ENCODE measurements at regions not wholly inside any gene's neighbourhood (a gene's known extent, or its start where the extent isn't known, plus 50 kb on each side); places are given as distances from the start of the nearest gene placed in this dataset.

DNA sequence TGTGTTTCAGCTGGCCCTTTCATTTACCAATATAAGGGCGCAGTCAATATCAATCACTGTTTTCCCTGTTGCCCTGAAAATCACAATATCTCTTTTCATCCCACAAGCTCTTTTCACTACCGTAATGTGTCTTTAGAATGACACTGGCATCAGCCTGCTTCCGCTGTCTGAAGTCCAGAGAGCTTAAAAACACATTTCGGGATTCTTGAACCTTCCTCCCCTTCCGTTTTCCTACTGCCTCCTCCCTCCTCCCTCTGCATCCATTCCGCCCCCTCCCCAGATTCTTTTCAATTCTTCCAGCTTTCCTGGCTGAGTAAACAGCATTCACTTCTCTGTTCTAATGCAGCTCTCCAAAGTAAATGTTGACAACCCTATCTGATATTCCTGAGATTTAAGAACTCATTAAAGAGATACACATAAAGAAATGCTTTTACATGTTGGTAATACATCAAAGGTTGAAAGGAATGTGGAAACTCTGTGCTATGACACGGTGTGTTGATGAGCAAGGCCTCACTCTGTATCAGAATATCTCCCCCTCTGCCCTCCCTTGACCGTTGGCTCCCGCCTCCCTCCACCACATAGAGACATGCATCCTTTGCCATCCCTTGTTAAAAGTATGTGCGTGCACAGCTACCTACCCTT, 83.5 kb upstream of the SPRY1 start:
- Histone ChIP-seq H4K20me1 (ENCODE audit: insufficient read depth) (no peaks in the 10 kb centered on the region), H2AFZ (ENCODE audit: low read depth) (no peak overlapping the region), H3K9me2 (no peaks in the 10 kb centered on the region), H3K4me2 (no peak overlapping the region), H3K4me3 (ENCODE audit: low read depth in 2 of 2, low read length in 1 of 2) (no peak overlapping the region), H3F3A (replicated peaks; ENCODE audit: insufficient read depth) (no peaks in the 10 kb centered on the region), H3K4me1 (ENCODE audit: control insufficient read depth in 1 of 2, insufficient read depth in 2 of 2, low read depth in 1 of 2, low read length in 1 of 2) (no peaks in the 10 kb centered on the region), H3K27me3 (ENCODE audit: insufficient read depth) (no peaks in the 10 kb centered on the region), H3K27ac (ENCODE audit: low read depth in 2 of 2, low read length in 1 of 2) (no peak overlapping the region), H3K79me2 (ENCODE audit: insufficient read depth) (no peaks in the 10 kb centered on the region), H3K9ac (no peak overlapping the region), H3K36me3 (replicated peaks in 1 of 2; ENCODE audit: control insufficient read depth in 1 of 2, insufficient read depth in 2 of 2, low read length in 1 of 2) (peaks cover 0 to 15% of the 10 kb centered on the region in 2 experiments), H3K9me3 (no peaks in the 10 kb centered on the region)
- 95% methylated on average over 10 of the region's 10 CpGs for WGBS (ENCODE audit: low lambda C conversion rate)
- ChIA-PET CTCF (no interaction called here), POLR2A (no interaction called here)
- TF ChIP-seq RFX5 (IDR thresholded peaks at IDR 0.05; ENCODE audit: low read length) (no peak), MEF2A (IDR thresholded peaks at IDR 0.05; ENCODE audit: borderline replicate concordance, low read depth) (no peak), TCF12 (IDR thresholded peaks at IDR 0.05) (no peak), RXRA (IDR thresholded peaks at IDR 0.05; ENCODE audit: borderline replicate concordance, low read depth) (no peak), FOXM1 (IDR thresholded peaks at IDR 0.05; ENCODE audit: low read depth) (no peak), FOXJ3 (CRISPR knock-in tag; IDR thresholded peaks at IDR 0.05) (no peak), RCOR1 (IDR thresholded peaks at IDR 0.05; ENCODE audit: low read length) (no peak), MXI1 (IDR thresholded peaks at IDR 0.05; ENCODE audit: low read depth, low read length) (no peak), TAF1 (IDR thresholded peaks at IDR 0.05; ENCODE audit: borderline replicate concordance, low read depth, low read length) (no peak), POLR2AphosphoS5 (IDR thresholded peaks at IDR 0.05; ENCODE audit: low read depth, low read length) (no peak), EP300 (IDR thresholded peaks at IDR 0.05; ENCODE audit: borderline replicate concordance in 1 of 2, low read depth in 1 of 2, low read length in 1 of 2) (no peak), SMC3 (IDR thresholded peaks at IDR 0.05; ENCODE audit: low read depth, low read length) (no peak), GABPA (IDR thresholded peaks at IDR 0.05; ENCODE audit: low read depth) (no peak)
- TF ChIP-seq, protein P1, sequence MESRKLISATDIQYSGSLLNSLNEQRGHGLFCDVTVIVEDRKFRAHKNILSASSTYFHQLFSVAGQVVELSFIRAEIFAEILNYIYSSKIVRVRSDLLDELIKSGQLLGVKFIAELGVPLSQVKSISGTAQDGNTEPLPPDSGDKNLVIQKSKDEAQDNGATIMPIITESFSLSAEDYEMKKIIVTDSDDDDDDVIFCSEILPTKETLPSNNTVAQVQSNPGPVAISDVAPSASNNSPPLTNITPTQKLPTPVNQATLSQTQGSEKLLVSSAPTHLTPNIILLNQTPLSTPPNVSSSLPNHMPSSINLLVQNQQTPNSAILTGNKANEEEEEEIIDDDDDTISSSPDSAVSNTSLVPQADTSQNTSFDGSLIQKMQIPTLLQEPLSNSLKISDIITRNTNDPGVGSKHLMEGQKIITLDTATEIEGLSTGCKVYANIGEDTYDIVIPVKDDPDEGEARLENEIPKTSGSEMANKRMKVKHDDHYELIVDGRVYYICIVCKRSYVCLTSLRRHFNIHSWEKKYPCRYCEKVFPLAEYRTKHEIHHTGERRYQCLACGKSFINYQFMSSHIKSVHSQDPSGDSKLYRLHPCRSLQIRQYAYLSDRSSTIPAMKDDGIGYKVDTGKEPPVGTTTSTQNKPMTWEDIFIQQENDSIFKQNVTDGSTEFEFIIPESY (IDR thresholded peaks at IDR 0.05; ENCODE audit: borderline replicate concordance, low read depth) = no peak
- TF ChIP-seq, protein P2, sequence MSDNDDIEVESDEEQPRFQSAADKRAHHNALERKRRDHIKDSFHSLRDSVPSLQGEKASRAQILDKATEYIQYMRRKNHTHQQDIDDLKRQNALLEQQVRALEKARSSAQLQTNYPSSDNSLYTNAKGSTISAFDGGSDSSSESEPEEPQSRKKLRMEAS (IDR thresholded peaks at IDR 0.05; ENCODE audit: low read depth) = no peak
- TF ChIP-seq, protein P3, sequence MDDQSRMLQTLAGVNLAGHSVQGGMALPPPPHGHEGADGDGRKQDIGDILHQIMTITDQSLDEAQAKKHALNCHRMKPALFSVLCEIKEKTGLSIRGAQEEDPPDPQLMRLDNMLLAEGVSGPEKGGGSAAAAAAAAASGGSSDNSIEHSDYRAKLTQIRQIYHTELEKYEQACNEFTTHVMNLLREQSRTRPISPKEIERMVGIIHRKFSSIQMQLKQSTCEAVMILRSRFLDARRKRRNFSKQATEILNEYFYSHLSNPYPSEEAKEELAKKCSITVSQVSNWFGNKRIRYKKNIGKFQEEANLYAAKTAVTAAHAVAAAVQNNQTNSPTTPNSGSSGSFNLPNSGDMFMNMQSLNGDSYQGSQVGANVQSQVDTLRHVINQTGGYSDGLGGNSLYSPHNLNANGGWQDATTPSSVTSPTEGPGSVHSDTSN (IDR thresholded peaks at IDR 0.05) = no peak
- TF ChIP-seq, protein P4, sequence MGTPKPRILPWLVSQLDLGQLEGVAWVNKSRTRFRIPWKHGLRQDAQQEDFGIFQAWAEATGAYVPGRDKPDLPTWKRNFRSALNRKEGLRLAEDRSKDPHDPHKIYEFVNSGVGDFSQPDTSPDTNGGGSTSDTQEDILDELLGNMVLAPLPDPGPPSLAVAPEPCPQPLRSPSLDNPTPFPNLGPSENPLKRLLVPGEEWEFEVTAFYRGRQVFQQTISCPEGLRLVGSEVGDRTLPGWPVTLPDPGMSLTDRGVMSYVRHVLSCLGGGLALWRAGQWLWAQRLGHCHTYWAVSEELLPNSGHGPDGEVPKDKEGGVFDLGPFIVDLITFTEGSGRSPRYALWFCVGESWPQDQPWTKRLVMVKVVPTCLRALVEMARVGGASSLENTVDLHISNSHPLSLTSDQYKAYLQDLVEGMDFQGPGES (IDR thresholded peaks at IDR 0.05; ENCODE audit: low read depth, low read length) = no peak
- TF ChIP-seq, protein P5, sequence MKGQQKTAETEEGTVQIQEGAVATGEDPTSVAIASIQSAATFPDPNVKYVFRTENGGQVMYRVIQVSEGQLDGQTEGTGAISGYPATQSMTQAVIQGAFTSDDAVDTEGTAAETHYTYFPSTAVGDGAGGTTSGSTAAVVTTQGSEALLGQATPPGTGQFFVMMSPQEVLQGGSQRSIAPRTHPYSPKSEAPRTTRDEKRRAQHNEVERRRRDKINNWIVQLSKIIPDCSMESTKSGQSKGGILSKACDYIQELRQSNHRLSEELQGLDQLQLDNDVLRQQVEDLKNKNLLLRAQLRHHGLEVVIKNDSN (IDR thresholded peaks at IDR 0.05; ENCODE audit: borderline replicate concordance, low read depth) = no peak
- DNase-seq = no peak

Measured in SK-N-SH (cell line).